ENCODE measurements at regions not wholly inside any gene's neighbourhood (a gene's known extent, or its start where the extent isn't known, plus 50 kb on each side); places are given as distances from the start of the nearest gene placed in this dataset.
"Not testable (repeated sequence)": the region's sequence is repeated elsewhere in the genome, so short reads cannot be mapped to it uniquely, and the experiment has no call there.

GRCh38 chr2:90220623-90221299 lies 1529.3 kb downstream of the RPIA start:
- not testable (repeated sequence) for H4K91ac ChIP-seq (ENCODE audit: low read depth, low read length, poor library complexity); DNase-seq (ENCODE audit: low spot score); H3K79me1 ChIP-seq (ENCODE audit: low read depth, low read length)

DNA sequence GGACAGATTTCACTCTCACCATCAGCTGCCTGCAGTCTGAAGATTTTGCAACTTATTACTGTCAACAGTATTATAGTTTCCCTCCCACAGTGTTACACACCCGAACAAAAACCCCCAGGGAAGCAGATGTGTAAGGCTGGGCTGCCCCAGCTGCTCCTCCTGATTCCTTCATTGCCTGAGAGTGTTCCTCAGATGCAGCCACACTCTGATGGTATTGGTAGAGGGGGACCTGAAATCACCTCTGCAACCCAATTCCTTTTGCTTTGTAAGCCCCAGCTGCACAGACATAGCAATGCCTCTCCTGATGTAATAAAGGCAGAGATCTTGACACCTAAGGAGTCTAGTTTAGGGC lies 1529.8 kb downstream of the RPIA start:
- Histone ChIP-seq H3K27ac (replicated peaks; ENCODE audit: low read length) (no peak overlapping the region), H3K9ac (ENCODE audit: low read depth, low read length, poor library complexity) (no peak overlapping the region), H3K4me1 (ENCODE audit: control insufficient read depth in 2 of 2, insufficient read depth in 1 of 2, low read depth in 1 of 2, low read length in 2 of 2) (no peaks in the 10 kb centered on the region), H2BK12ac (ENCODE audit: low read length) (no peak overlapping the region), H3K79me1 (ENCODE audit: low read depth, low read length) (no peaks in the 10 kb centered on the region), H3K36me3 (replicated peaks in 1 of 2; ENCODE audit: control insufficient read depth in 2 of 2, insufficient read depth in 2 of 2, low read length in 2 of 2) (no peaks in the 10 kb centered on the region), H2BK5ac (ENCODE audit: low read length) (no peak overlapping the region), H3K4me2 (ENCODE audit: insufficient read depth, low read length, poor library complexity, severe bottlenecking) (no peak overlapping the region), H3K14ac (ENCODE audit: low read length) (no peak overlapping the region), H3K18ac (ENCODE audit: low read length) (no peak overlapping the region), H2AFZ (ENCODE audit: low read length) (no peak overlapping the region), H2BK15ac (ENCODE audit: low read length) (no peak overlapping the region), H4K8ac (ENCODE audit: low read depth, low read length) (no peak overlapping the region), H3K4ac (ENCODE audit: low read length) (no peak overlapping the region), H3K23ac (ENCODE audit: low read depth, low read length, poor library complexity) (no peak overlapping the region), H2AK5ac (ENCODE audit: low read depth, low read length) (no peak overlapping the region), H2BK120ac (ENCODE audit: low read depth, low read length) (no peak overlapping the region), H3K4me3 (ENCODE audit: low read length in 2 of 2) (no peak overlapping the region), H4K91ac (ENCODE audit: low read depth, low read length, poor library complexity) (no peak overlapping the region), H3K27me3 (ENCODE audit: control insufficient read depth in 3 of 3, insufficient read depth in 3 of 3, low read depth in 1 of 3, low read length in 3 of 3) (no peaks in the 10 kb centered on the region), H3K9me3 (replicated peaks in 1 of 2; ENCODE audit: control insufficient read depth in 2 of 2, insufficient read depth in 1 of 2, low read depth in 1 of 2, low read length in 2 of 2) (no peaks in the 10 kb centered on the region)
- no CpG with 5 or more reads among the region's 1 CpG for WGBS, 2 donors (ENCODE audit: extremely low coverage in 2 of 2, insufficient read length in 2 of 2, insufficient replicate concordance in 1 of 2)
- DNase-seq (ENCODE audit: low spot score), result no peak

More at GRCh38 chr2:90220623-90221299, 1529.3 kb downstream of the RPIA start:
- not testable (repeated sequence) for H3K9me3 ChIP-seq (replicated peaks in 1 of 2; ENCODE audit: control insufficient read depth in 2 of 2, insufficient read depth in 1 of 2, low read depth in 1 of 2, low read length in 2 of 2); H3K36me3 ChIP-seq (replicated peaks in 1 of 2; ENCODE audit: control insufficient read depth in 2 of 2, insufficient read depth in 2 of 2, low read length in 2 of 2); H2BK12ac ChIP-seq (ENCODE audit: low read length); H3K4ac ChIP-seq (ENCODE audit: low read length); H2BK120ac ChIP-seq (ENCODE audit: low read depth, low read length); H2AK5ac ChIP-seq (ENCODE audit: low read depth, low read length); H3K18ac ChIP-seq (ENCODE audit: low read length); H3K14ac ChIP-seq (ENCODE audit: low read length); H4K8ac ChIP-seq (ENCODE audit: low read depth, low read length); H2BK5ac ChIP-seq (ENCODE audit: low read length); H3K4me3 ChIP-seq (ENCODE audit: low read length in 2 of 2); H2BK15ac ChIP-seq (ENCODE audit: low read length); H3K23ac ChIP-seq (ENCODE audit: low read depth, low read length, poor library complexity); H3K4me1 ChIP-seq (ENCODE audit: control insufficient read depth in 2 of 2, insufficient read depth in 1 of 2, low read depth in 1 of 2, low read length in 2 of 2); H2AFZ ChIP-seq (ENCODE audit: low read length); H3K4me2 ChIP-seq (ENCODE audit: insufficient read depth, low read length, poor library complexity, severe bottlenecking); H3K27ac ChIP-seq (replicated peaks; ENCODE audit: low read length); H3K27me3 ChIP-seq (ENCODE audit: control insufficient read depth in 3 of 3, insufficient read depth in 3 of 3, low read depth in 1 of 3, low read length in 3 of 3); H3K9ac ChIP-seq (ENCODE audit: low read depth, low read length, poor library complexity)
- no CpG with 5 or more reads among the region's 2 CpGs for WGBS, 2 donors (ENCODE audit: extremely low coverage in 2 of 2, insufficient read length in 2 of 2, insufficient replicate concordance in 1 of 2)

DNA sequence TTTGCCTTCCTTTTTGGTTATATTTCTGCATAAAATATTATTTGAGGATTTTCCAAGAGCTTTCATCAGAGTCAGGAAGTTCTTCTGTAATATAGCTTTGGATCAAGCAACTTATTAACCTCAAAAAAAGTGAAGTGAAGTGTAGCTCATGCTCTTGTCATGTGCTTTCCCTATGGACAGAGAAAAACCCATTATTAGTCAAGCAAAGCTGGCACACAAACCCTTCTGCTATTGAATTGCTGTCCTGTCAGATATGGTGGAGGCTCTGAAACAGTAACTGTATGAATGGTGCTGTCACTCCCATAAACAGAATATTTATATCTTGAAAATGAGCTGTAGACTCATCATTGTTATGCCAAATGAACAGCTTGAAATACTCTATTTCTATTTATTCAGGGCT lies 1533.3 kb downstream of the RPIA start:
- H3K9me3 ChIP-seq (replicated peaks in 1 of 2; ENCODE audit: control insufficient read depth in 2 of 2, insufficient read depth in 1 of 2, low read depth in 1 of 2, low read length in 2 of 2); H3K36me3 ChIP-seq (replicated peaks in 1 of 2; ENCODE audit: control insufficient read depth in 2 of 2, insufficient read depth in 2 of 2, low read length in 2 of 2); DNase-seq (ENCODE audit: low spot score); H3K79me1 ChIP-seq (ENCODE audit: low read depth, low read length); H2AK5ac ChIP-seq (ENCODE audit: low read depth, low read length); H3K27me3 ChIP-seq (ENCODE audit: control insufficient read depth in 3 of 3, insufficient read depth in 3 of 3, low read depth in 1 of 3, low read length in 3 of 3); H2BK120ac ChIP-seq (ENCODE audit: low read depth, low read length); H2BK12ac ChIP-seq (ENCODE audit: low read length); H3K4me3 ChIP-seq (ENCODE audit: low read length in 2 of 2); H3K27ac ChIP-seq (replicated peaks; ENCODE audit: low read length); H3K4me2 ChIP-seq (ENCODE audit: insufficient read depth, low read length, poor library complexity, severe bottlenecking); H4K8ac ChIP-seq (ENCODE audit: low read depth, low read length); H3K23ac ChIP-seq (ENCODE audit: low read depth, low read length, poor library complexity); H4K91ac ChIP-seq (ENCODE audit: low read depth, low read length, poor library complexity); H3K4me1 ChIP-seq (ENCODE audit: control insufficient read depth in 2 of 2, insufficient read depth in 1 of 2, low read depth in 1 of 2, low read length in 2 of 2); H2AFZ ChIP-seq (ENCODE audit: low read length); H3K4ac ChIP-seq (ENCODE audit: low read length); H2BK5ac ChIP-seq (ENCODE audit: low read length); H2BK15ac ChIP-seq (ENCODE audit: low read length); H3K18ac ChIP-seq (ENCODE audit: low read length); H3K14ac ChIP-seq (ENCODE audit: low read length); H3K9ac ChIP-seq (ENCODE audit: low read depth, low read length, poor library complexity): not testable (repeated sequence)

- not testable (repeated sequence) for H2AK5ac ChIP-seq (ENCODE audit: low read depth, low read length); H2AFZ ChIP-seq (ENCODE audit: low read length); DNase-seq (ENCODE audit: low spot score); H3K4me2 ChIP-seq (ENCODE audit: insufficient read depth, low read length, poor library complexity, severe bottlenecking); H3K4ac ChIP-seq (ENCODE audit: low read length); H3K27me3 ChIP-seq (ENCODE audit: control insufficient read depth in 3 of 3, insufficient read depth in 3 of 3, low read depth in 1 of 3, low read length in 3 of 3); H3K27ac ChIP-seq (replicated peaks; ENCODE audit: low read length); H3K36me3 ChIP-seq (replicated peaks in 1 of 2; ENCODE audit: control insufficient read depth in 2 of 2, insufficient read depth in 2 of 2, low read length in 2 of 2); H3K79me1 ChIP-seq (ENCODE audit: low read depth, low read length); H2BK12ac ChIP-seq (ENCODE audit: low read length); H3K23ac ChIP-seq (ENCODE audit: low read depth, low read length, poor library complexity); H3K18ac ChIP-seq (ENCODE audit: low read length); H4K91ac ChIP-seq (ENCODE audit: low read depth, low read length, poor library complexity); H3K4me3 ChIP-seq (ENCODE audit: low read length in 2 of 2); H3K9ac ChIP-seq (ENCODE audit: low read depth, low read length, poor library complexity); H2BK5ac ChIP-seq (ENCODE audit: low read length); H2BK15ac ChIP-seq (ENCODE audit: low read length); H4K8ac ChIP-seq (ENCODE audit: low read depth, low read length); H3K9me3 ChIP-seq (replicated peaks in 1 of 2; ENCODE audit: control insufficient read depth in 2 of 2, insufficient read depth in 1 of 2, low read depth in 1 of 2, low read length in 2 of 2); H3K14ac ChIP-seq (ENCODE audit: low read length); H3K4me1 ChIP-seq (ENCODE audit: control insufficient read depth in 2 of 2, insufficient read depth in 1 of 2, low read depth in 1 of 2, low read length in 2 of 2); H2BK120ac ChIP-seq (ENCODE audit: low read depth, low read length)
- no CpG with 5 or more reads among the region's 5 CpGs for WGBS, 2 donors (ENCODE audit: extremely low coverage in 2 of 2, insufficient read length in 2 of 2, insufficient replicate concordance in 1 of 2)
Measured at GRCh38 chr2:90226465-90227072, 1535.1 kb downstream of the RPIA start.
